GM18861 (cell line): ENCODE measurements at regions not wholly inside any gene's neighbourhood (a gene's known extent, or its start where the extent isn't known, plus 50 kb on each side); places are given as distances from the start of the nearest gene placed in this dataset.

ENCODE experiments used
- ATAC-seq: cut with Tn5 transposase; IDR thresholded peaks from one replicate; pipeline ENCODE4 v1.9.1; 2021; ENCODE audit not compliant: unreplicated experiment

- ATAC-seq: no peak
These were observed 318.6 kb downstream of the SLC4A3 start for GRCh38 chr2:219946021-219946420.

- no peak for ATAC-seq
These were observed 319.1 kb downstream of the SLC4A3 start for GRCh38 chr2:219946529-219946928.

- ATAC-seq: no peak
These were observed 320.1 kb downstream of the SLC4A3 start for GRCh38 chr2:219947575-219947974.

GRCh38 chr2:219949053-219949452 lies 321.6 kb downstream of the SLC4A3 start:
- ATAC-seq: no peak

GRCh38 chr2:219951099-219951498 lies 323.7 kb downstream of the SLC4A3 start:
- ATAC-seq: no peak

- no peak for ATAC-seq
These were observed 326.9 kb downstream of the SLC4A3 start for GRCh38 chr2:219954331-219954730.

GRCh38 chr2:219957820-219958219 lies 330.4 kb downstream of the SLC4A3 start:
- no peak for ATAC-seq

GRCh38 chr2:219958941-219959340 lies 331.5 kb downstream of the SLC4A3 start:
- ATAC-seq: no peak

GRCh38 chr2:219959471-219959870 lies 332.0 kb downstream of the SLC4A3 start:
- ATAC-seq: no peak

GRCh38 chr2:219961947-219962498 lies 334.6 kb downstream of the SLC4A3 start:
- ATAC-seq: no peak

- no peak for ATAC-seq
These were observed 335.4 kb downstream of the SLC4A3 start for GRCh38 chr2:219962801-219963200.

GRCh38 chr2:219965287-219966194 lies 338.1 kb downstream of the SLC4A3 start:
- ATAC-seq: no peak

GRCh38 chr2:219967247-219968245 lies 340.1 kb downstream of the SLC4A3 start:
- ATAC-seq: no peak

GRCh38 chr2:219968685-219969345 lies 341.4 kb downstream of the SLC4A3 start:
- no peak for ATAC-seq

GRCh38 chr2:219969508-219969907 lies 342.1 kb downstream of the SLC4A3 start:
- no peak for ATAC-seq

- no peak for ATAC-seq
These were observed 345.7 kb downstream of the SLC4A3 start for GRCh38 chr2:219973136-219973535.

- no peak for ATAC-seq
These were observed 349.4 kb downstream of the SLC4A3 start for GRCh38 chr2:219976871-219977270.

- no peak for ATAC-seq
These were observed 353.2 kb downstream of the SLC4A3 start for GRCh38 chr2:219980638-219981037.

GRCh38 chr2:219983836-219984235 lies 356.4 kb downstream of the SLC4A3 start:
- ATAC-seq: no peak

- no peak for ATAC-seq
These were observed 357.6 kb downstream of the SLC4A3 start for GRCh38 chr2:219985017-219985416.

GRCh38 chr2:219987830-219988229 lies 360.4 kb downstream of the SLC4A3 start:
- no peak for ATAC-seq
